Astrocyte of the cerebellum (primary cell): ENCODE measurements at regions not wholly inside any gene's neighbourhood (a gene's known extent, or its start where the extent isn't known, plus 50 kb on each side); places are given as distances from the start of the nearest gene placed in this dataset.

Experiments used
- DNase-seq: peaks from one replicate; pipeline ENCODE4 v3.0.0-alpha.2; 2011; ENCODE audit warnings: low read depth
- H3K4me3 ChIP-seq: 2 replicates; pipeline ENCODE4 v1.5.1; 2011; ENCODE audit warnings: mild to moderate bottlenecking, low read depth, low read length, moderate library complexity
- in situ Hi-C: cut with HindIII; loops from 2 replicates; pipeline ENCODE4 v1.10.0; 2017; ENCODE audit warnings: low sequenced_read_pairs
- TF ChIP-seq, protein P1 (sequence below): IDR thresholded peaks from 2 replicates; pipeline ENCODE4 v1.5.1; 2012; ENCODE audit warnings: low read length, low read depth, moderate library complexity, mild to moderate bottlenecking; ENCODE audit errors: missing control alignments

DNA sequence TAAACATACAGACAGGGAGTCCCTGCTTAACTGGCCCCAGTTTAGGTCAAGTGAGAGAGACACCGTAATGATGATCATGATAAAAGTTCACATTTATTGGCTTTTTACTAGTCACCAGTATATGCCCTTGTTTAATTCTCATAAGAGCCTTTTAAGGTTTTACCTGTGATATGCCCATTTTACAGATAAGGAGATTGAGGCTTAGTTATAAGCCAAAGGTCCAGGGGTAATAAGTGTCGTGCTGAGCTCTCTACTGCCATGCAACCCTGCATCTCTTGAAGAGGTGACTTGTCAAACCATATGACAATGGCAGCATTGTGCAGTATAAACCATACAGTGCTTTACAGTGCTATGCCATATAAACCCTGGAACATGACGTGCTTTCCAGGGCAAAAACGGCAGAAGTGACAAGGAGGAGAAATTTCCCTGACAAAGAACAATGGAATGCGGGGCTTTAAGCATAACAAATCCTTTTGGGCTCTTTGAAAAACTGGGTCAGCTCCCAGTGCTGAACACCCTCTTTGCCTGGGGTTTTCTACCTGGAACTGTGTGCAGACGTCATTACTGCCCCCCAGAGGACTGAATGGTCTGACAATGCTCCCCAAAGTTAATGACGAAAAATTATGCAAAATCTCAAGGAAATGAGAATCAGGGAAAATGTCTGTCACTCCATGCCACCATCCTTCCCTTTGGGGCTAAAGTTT lies 59.7 kb upstream of the C14orf132 start:
- H3K4me3 ChIP-seq, result no peak overlapping the region
- in situ Hi-C loops, result loop anchor here (25.0 kb wide), 1 partner anchor 417 kb away; no protein-coding TSS in a partner anchor
- no peak for DNase-seq
- TF ChIP-seq, protein P1, sequence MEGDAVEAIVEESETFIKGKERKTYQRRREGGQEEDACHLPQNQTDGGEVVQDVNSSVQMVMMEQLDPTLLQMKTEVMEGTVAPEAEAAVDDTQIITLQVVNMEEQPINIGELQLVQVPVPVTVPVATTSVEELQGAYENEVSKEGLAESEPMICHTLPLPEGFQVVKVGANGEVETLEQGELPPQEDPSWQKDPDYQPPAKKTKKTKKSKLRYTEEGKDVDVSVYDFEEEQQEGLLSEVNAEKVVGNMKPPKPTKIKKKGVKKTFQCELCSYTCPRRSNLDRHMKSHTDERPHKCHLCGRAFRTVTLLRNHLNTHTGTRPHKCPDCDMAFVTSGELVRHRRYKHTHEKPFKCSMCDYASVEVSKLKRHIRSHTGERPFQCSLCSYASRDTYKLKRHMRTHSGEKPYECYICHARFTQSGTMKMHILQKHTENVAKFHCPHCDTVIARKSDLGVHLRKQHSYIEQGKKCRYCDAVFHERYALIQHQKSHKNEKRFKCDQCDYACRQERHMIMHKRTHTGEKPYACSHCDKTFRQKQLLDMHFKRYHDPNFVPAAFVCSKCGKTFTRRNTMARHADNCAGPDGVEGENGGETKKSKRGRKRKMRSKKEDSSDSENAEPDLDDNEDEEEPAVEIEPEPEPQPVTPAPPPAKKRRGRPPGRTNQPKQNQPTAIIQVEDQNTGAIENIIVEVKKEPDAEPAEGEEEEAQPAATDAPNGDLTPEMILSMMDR, result no peak

DNA sequence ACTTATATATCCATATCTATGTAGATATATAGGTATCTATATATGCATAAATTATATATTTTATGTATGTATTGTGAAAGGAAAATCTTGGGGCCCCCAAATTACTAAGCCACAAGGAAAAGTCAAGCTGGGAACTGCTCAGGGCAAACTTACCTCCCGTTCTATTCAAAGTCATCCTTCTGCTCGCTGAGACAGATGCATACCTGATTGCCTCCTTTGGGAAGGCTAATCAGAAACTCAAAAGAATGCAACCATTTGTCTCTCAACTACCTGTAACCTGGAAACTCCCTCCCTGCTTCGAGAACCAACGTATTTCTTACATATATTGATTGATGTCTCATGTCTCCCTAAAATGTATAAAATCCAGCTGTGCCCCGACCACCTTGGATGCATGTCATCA lies 58.8 kb upstream of the C14orf132 start:
- TF ChIP-seq, protein P1, result no peak
- no peak for DNase-seq
- no peak overlapping the region for H3K4me3 ChIP-seq
- in situ Hi-C loops, result loop anchor here (25.0 kb wide), 1 partner anchor 418 kb away; no protein-coding TSS in a partner anchor

DNA sequence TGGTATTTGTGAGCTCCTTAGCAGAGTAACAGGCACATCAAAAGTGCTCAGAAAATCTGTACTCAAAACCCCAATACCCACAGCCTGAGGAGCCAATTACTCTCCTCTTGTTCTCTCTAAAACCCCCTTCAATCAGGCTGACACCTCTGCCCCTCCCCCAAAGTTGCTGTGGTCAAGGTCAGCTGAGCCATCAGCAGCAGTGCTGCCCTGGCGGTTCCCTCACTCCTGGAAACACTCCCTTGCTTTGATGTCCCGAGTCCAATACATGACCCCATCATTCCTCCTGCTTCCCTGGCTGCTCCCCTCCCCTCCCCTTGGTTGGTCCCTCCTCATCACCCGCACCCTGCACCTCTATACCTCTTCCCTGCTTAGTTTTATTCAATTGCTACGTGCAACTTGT lies 57.2 kb upstream of the C14orf132 start:
- in situ Hi-C loops, result loop anchor here (25.0 kb wide), 1 partner anchor 420 kb away; no protein-coding TSS in a partner anchor
- TF ChIP-seq, protein P1, result no peak
- H3K4me3 ChIP-seq, result no peak overlapping the region
- DNase-seq, result no peak

DNA sequence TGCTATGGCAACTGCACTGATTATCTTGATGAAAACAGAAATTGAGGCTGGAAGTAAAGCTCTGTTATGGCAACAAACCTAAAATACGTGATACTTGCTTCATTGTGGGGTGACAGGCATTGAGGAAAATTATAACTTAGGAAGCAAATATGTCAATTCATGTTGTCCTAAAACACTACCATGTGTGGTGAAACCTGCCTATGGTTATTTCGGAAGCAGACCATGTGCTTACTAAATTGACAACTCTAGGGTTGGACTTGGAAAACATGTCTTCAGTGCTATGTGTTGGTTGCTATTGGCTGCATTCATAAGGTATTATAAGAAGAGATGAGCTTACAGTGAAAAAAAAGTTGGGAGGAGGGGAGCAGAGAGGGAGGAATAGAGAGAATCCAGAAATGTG lies 55.0 kb upstream of the C14orf132 start:
- in situ Hi-C loops, result loop anchor here (25.0 kb wide), 1 partner anchor 422 kb away; no protein-coding TSS in a partner anchor
- no peak overlapping the region for H3K4me3 ChIP-seq
- no peak for DNase-seq
- TF ChIP-seq, protein P1, result no peak
